Smooth muscle cell (in vitro differentiated cells): ENCODE measurements at regions not wholly inside any gene's neighbourhood (a gene's known extent, or its start where the extent isn't known, plus 50 kb on each side); places are given as distances from the start of the nearest gene placed in this dataset.

Source experiments
- DNase-seq: peaks from one replicate; lab custom pipeline; 2025; ENCODE audit not compliant: unreplicated experiment; lab: John Stamatoyannopoulos, UW
- H2AFZ ChIP-seq: fragments of 200-600 bp; sonication (generic); 2 replicates; pipeline ENCODE4 v1.6.0; 2016; ENCODE audit warnings: antibody characterized with exemption, low read depth, mild to moderate bottlenecking
- H3F3A ChIP-seq: fragments of 200-600 bp; sonication (generic); 2 replicates; pipeline ENCODE4 v1.6.0; 2017; ENCODE audit warnings: antibody characterized with exemption, low read depth
- H3K27ac ChIP-seq: fragments of 200-600 bp; sonication (generic); 2 replicates; pipeline ENCODE4 v1.5.1; 2016; ENCODE audit warnings: low read depth, mild to moderate bottlenecking
- H3K27me3 ChIP-seq: fragments of 200-600 bp; sonication (generic); 2 replicates; pipeline ENCODE4 v1.6.1; 2016; ENCODE audit warnings: low read depth, mild to moderate bottlenecking
- H3K36me3 ChIP-seq: fragments of 200-600 bp; sonication (generic); 2 replicates; pipeline ENCODE4 v1.5.1; 2016; ENCODE audit warnings: low read depth
- H3K4me1 ChIP-seq: fragments of 200-600 bp; sonication (generic); 2 replicates; pipeline ENCODE4 v1.5.1; 2016; ENCODE audit warnings: low read depth
- H3K4me2 ChIP-seq: fragments of 200-600 bp; sonication (generic); 2 replicates; pipeline ENCODE4 v1.6.0; 2016; ENCODE audit warnings: mild to moderate bottlenecking
- H3K4me3 ChIP-seq: fragments of 200-600 bp; sonication (generic); 2 replicates; pipeline ENCODE4 v1.5.1; 2016; ENCODE audit warnings: mild to moderate bottlenecking
- H3K79me2 ChIP-seq: fragments of 200-600 bp; sonication (generic); 2 replicates; pipeline ENCODE4 v1.6.0; 2016; ENCODE audit warnings: low read depth, mild to moderate bottlenecking
- H3K9ac ChIP-seq: fragments of 200-600 bp; sonication (generic); 2 replicates; pipeline ENCODE4 v1.6.0; 2016; ENCODE audit warnings: low read depth
- H3K9me3 ChIP-seq: fragments of 200-600 bp; sonication (generic); replicated peaks from 2 replicates; pipeline ENCODE4 v1.5.1; 2016; ENCODE audit warnings: low read depth
- H4K20me1 ChIP-seq: fragments of 200-600 bp; sonication (generic); 2 replicates; pipeline ENCODE4 v1.6.0; 2016; ENCODE audit warnings: low read depth
- CTCF ChIP-seq: fragments of 200-600 bp; sonication (generic); IDR thresholded peaks from 2 replicates; pipeline ENCODE4 v1.5.1; 2017; ENCODE audit warnings: borderline replicate concordance, mild to moderate bottlenecking, antibody characterized with exemption; ENCODE audit not compliant: insufficient read depth, poor library complexity, severe bottlenecking
- WGBS: methylation state at CpG from one replicate; pipeline ENCODE4 v1.1.7; 2016; ENCODE audit warnings: low lambda C conversion rate; 5-methylcytosine and 5-hydroxymethylcytosine counted together

- H3K9ac ChIP-seq, result no peak overlapping the region
- 94% methylated on average over 3 of the region's 3 CpGs for WGBS
- no peaks in the 10 kb centered on the region for H3K36me3 ChIP-seq
- no peaks in the 10 kb centered on the region for H3K4me1 ChIP-seq
- H3K27ac ChIP-seq, result no peak overlapping the region
- H4K20me1 ChIP-seq, result no peaks in the 10 kb centered on the region
- H3K4me3 ChIP-seq, result no peak overlapping the region
- no peaks in the 10 kb centered on the region for H3K27me3 ChIP-seq
- no peak overlapping the region for H2AFZ ChIP-seq
- H3K4me2 ChIP-seq, result no peak overlapping the region
- DNase-seq, result no peak
- no peaks in the 10 kb centered on the region for H3K79me2 ChIP-seq
- H3F3A ChIP-seq, result no peaks in the 10 kb centered on the region
- no peak for TF ChIP-seq CTCF
- no peaks in the 10 kb centered on the region for H3K9me3 ChIP-seq
Measured at GRCh38 chr20:1769491-1769890, 111.9 kb upstream of the SIRPG start.

- no peak for DNase-seq
- Histone ChIP-seq H3K79me2 (no peaks in the 10 kb centered on the region), H3K4me1 (no peaks in the 10 kb centered on the region), H4K20me1 (no peaks in the 10 kb centered on the region), H3K9ac (no peak overlapping the region), H3K9me3 (no peaks in the 10 kb centered on the region), H3K4me2 (no peak overlapping the region), H3F3A (no peaks in the 10 kb centered on the region), H3K27ac (no peak overlapping the region), H2AFZ (no peak overlapping the region), H3K36me3 (no peaks in the 10 kb centered on the region), H3K27me3 (no peaks in the 10 kb centered on the region), H3K4me3 (no peak overlapping the region)
- WGBS, result 97% methylated on average over 1 of the region's 1 CpG
- no peak for TF ChIP-seq CTCF
Measured at GRCh38 chr20:1766731-1767130, 109.2 kb upstream of the SIRPG start.

GRCh38 chr20:1764136-1765033 is 106.8 kb upstream of the SIRPG start:
- H3K4me2 ChIP-seq, result no peak overlapping the region
- H3K27ac ChIP-seq, result no peak overlapping the region

More at GRCh38 chr20:1764136-1765033, 106.8 kb upstream of the SIRPG start:
- peak; percentile 67 for TF ChIP-seq CTCF
- H3K36me3 ChIP-seq, result no peaks in the 10 kb centered on the region
- H4K20me1 ChIP-seq, result no peaks in the 10 kb centered on the region
- no peak for DNase-seq
- no peaks in the 10 kb centered on the region for H3K79me2 ChIP-seq
- no peak overlapping the region for H3K4me3 ChIP-seq
- H3K9me3 ChIP-seq, result no peaks in the 10 kb centered on the region
- no peaks in the 10 kb centered on the region for H3K27me3 ChIP-seq
- H3K9ac ChIP-seq, result no peak overlapping the region
- H3F3A ChIP-seq, result no peaks in the 10 kb centered on the region
- 33% methylated on average over 15 of the region's 15 CpGs for WGBS
- no peak overlapping the region for H2AFZ ChIP-seq
- H3K4me1 ChIP-seq, result peaks cover 2% of the 10 kb centered on the region
